ENCODE measurements at regions not wholly inside any gene's neighbourhood (a gene's known extent, or its start where the extent isn't known, plus 50 kb on each side); places are given as distances from the start of the nearest gene placed in this dataset.

- DNase-seq, result no peak
These were observed 618.9 kb downstream of the TECRL start for GRCh38 chr4:63790377-63790776.

- DNase-seq, result no peak
These were observed 621.0 kb downstream of the TECRL start for GRCh38 chr4:63788271-63788670.

- DNase-seq, result no peak
These were observed 621.9 kb downstream of the TECRL start for GRCh38 chr4:63787326-63787725.

GRCh38 chr4:63786171-63786570 lies 623.1 kb downstream of the TECRL start:
- DNase-seq, result no peak

- DNase-seq, result no peak
These were observed 624.4 kb downstream of the TECRL start for GRCh38 chr4:63784822-63785221.

- no peak for DNase-seq
These were observed 631.6 kb downstream of the TECRL start for GRCh38 chr4:63777601-63778000.

GRCh38 chr4:63764400-63764799 lies 644.9 kb downstream of the TECRL start:
- no peak for DNase-seq

- DNase-seq, result no peak
These were observed 651.3 kb downstream of the TECRL start for GRCh38 chr4:63757929-63758328.

- DNase-seq, result no peak
These were observed 666.4 kb downstream of the TECRL start for GRCh38 chr4:63742882-63743281.

GRCh38 chr4:63729519-63729918 lies 679.7 kb downstream of the TECRL start:
- no peak for DNase-seq

GRCh38 chr4:63728480-63729177 lies 680.6 kb downstream of the TECRL start:
- no peak for DNase-seq

GRCh38 chr4:63717384-63717783 lies 691.9 kb downstream of the TECRL start:
- no peak for DNase-seq

GRCh38 chr4:63708661-63709060 lies 700.6 kb downstream of the TECRL start:
- no peak for DNase-seq

GRCh38 chr4:63700569-63700968 lies 708.7 kb downstream of the TECRL start:
- DNase-seq, result no peak

GRCh38 chr4:63693321-63693720 lies 715.9 kb downstream of the TECRL start:
- DNase-seq, result no peak

GRCh38 chr4:63678358-63678931 lies 730.8 kb downstream of the TECRL start:
- DNase-seq, result no peak

GRCh38 chr4:63670735-63671134 lies 738.5 kb downstream of the TECRL start:
- DNase-seq, result no peak

- no peak for DNase-seq
These were observed 745.4 kb downstream of the TECRL start for GRCh38 chr4:63663870-63664269.

GRCh38 chr4:63644396-63644795 lies 764.9 kb downstream of the TECRL start:
- no peak for DNase-seq

GRCh38 chr4:63637270-63637669 lies 772.0 kb downstream of the TECRL start:
- no peak for DNase-seq

GRCh38 chr4:63632858-63633257 lies 776.4 kb downstream of the TECRL start:
- DNase-seq, result no peak

GRCh38 chr4:63620271-63620670 lies 789.0 kb downstream of the TECRL start:
- no peak for DNase-seq

GRCh38 chr4:63619771-63620170 lies 789.5 kb downstream of the TECRL start:
- no peak for DNase-seq

GRCh38 chr4:63618883-63619718 lies 790.1 kb downstream of the TECRL start:
- DNase-seq, result no peak
